A673 (cell line): ENCODE measurements at regions not wholly inside any gene's neighbourhood (a gene's known extent, or its start where the extent isn't known, plus 50 kb on each side); places are given as distances from the start of the nearest gene placed in this dataset.
A peak's percentile ranks its signal among the peaks of the same experiment; 100 is the strongest.

Source experiments
- BruUV-seq: library from RNA; stranded (reverse); fragments of 400-500 nt; replicated peaks from 2 replicates; lab custom pipeline; 2021; lab: Mats Ljungman, UMichigan
- CTCF ChIA-PET: fragments of 300-600 bp; sonication (Branson Sonifier 250); formaldehyde crosslinking; loops from one replicate; lab custom pipeline; 2022; ENCODE audit warnings: antibody characterized with exemption; lab: Charles Lee
- POLR2A ChIA-PET: fragments of 300-600 bp; sonication (Branson Sonifier 250); formaldehyde crosslinking; loops from one replicate; lab custom pipeline; 2022; ENCODE audit warnings: antibody characterized with exemption; ENCODE audit not compliant: low non-redundant PET; lab: Charles Lee
- DNase-seq: peaks from one replicate; pipeline ENCODE4 v3.0.0-alpha.2; 2015; ENCODE audit warnings: low spot score
- H3K27ac ChIP-seq: fragments of 200-600 bp; sonication (generic); 2 replicates; pipeline ENCODE4 v1.5.1; 2016; ENCODE audit warnings: mixed run types, low read depth, mild to moderate bottlenecking, mixed read lengths, antibody characterized with exemption, low read length; ENCODE audit not compliant: poor library complexity, severe bottlenecking
- H3K27me3 ChIP-seq: fragments of 200-600 bp; sonication (generic); replicated peaks from 2 replicates; pipeline ENCODE4 v1.6.1; 2017; ENCODE audit warnings: mixed run types, low read depth, mild to moderate bottlenecking, mixed read lengths, antibody characterized with exemption, low read length; ENCODE audit not compliant: insufficient read depth, poor library complexity
- H3K36me3 ChIP-seq: fragments of 200-600 bp; sonication (generic); 2 replicates; pipeline ENCODE4 v1.6.1; 2016; ENCODE audit warnings: mixed run types, mild to moderate bottlenecking, mixed read lengths, antibody characterized with exemption, low read length; ENCODE audit not compliant: insufficient read depth, poor library complexity, severe bottlenecking
- H3K4me1 ChIP-seq: fragments of 200-600 bp; sonication (generic); 2 replicates; pipeline ENCODE4 v1.6.1; 2017; ENCODE audit warnings: mixed run types, mild to moderate bottlenecking, mixed read lengths, antibody characterized with exemption, low read length; ENCODE audit not compliant: insufficient read depth, poor library complexity, severe bottlenecking
- H3K4me3 ChIP-seq: fragments of 200-600 bp; sonication (generic); 2 replicates; pipeline ENCODE4 v1.5.1; 2016; ENCODE audit warnings: low read depth, mixed run types, mild to moderate bottlenecking, mixed read lengths, low read length; ENCODE audit not compliant: poor library complexity, severe bottlenecking
- H3K9me3 ChIP-seq: fragments of 200-600 bp; sonication (generic); 2 replicates; pipeline ENCODE4 v1.6.1; 2016; ENCODE audit warnings: mixed run types, low read depth, mild to moderate bottlenecking, mixed read lengths, antibody characterized with exemption, low read length; ENCODE audit not compliant: poor library complexity, severe bottlenecking
- EZH2 ChIP-seq: fragments of 200-600 bp; sonication (generic); IDR thresholded peaks from 2 replicates; pipeline ENCODE4 v1.6.1; 2017; ENCODE audit warnings: borderline replicate concordance, low read depth, mild to moderate bottlenecking, mixed read lengths, antibody characterized with exemption, low read length; ENCODE audit not compliant: poor library complexity, severe bottlenecking
- intact Hi-C: fragments of 100-400 bp; cut with micrococcal nuclease; formaldehyde crosslinking; loops from one replicate; pipeline ENCODE4 v1.10.0; 2022; ENCODE audit not compliant: unreplicated experiment
- TF ChIP-seq, protein P1 (sequence below): fragments of 300-800, 200-600 bp; sonication (generic); conservative IDR thresholded peaks from 2 replicates; pipeline ENCODE4 v1.5.1; 2017; ENCODE audit warnings: low read depth, mild to moderate bottlenecking, antibody characterized with exemption, low read length, moderate library complexity, mixed read lengths

GRCh38 chr3:25035526-25035925, 392.5 kb upstream of the RARB start:
- CTCF ChIA-PET = interaction anchor here (0.6 kb wide), 2 partner anchors 57 to 101 kb away, joined by 3 to 6 read pairs; no protein-coding TSS in a partner anchor
- Histone ChIP-seq H3K4me3 (no peak overlapping the region), H3K27me3 (no peaks in the 10 kb centered on the region), H3K36me3 (no peaks in the 10 kb centered on the region), H3K4me1 (no peaks in the 10 kb centered on the region), H3K9me3 (no peaks in the 10 kb centered on the region), H3K27ac (no peak overlapping the region)
- intact Hi-C loops = no loop called here
- no TSS peak for BruUV-seq
- no peak for TF ChIP-seq EZH2
- TF ChIP-seq, protein P1, sequence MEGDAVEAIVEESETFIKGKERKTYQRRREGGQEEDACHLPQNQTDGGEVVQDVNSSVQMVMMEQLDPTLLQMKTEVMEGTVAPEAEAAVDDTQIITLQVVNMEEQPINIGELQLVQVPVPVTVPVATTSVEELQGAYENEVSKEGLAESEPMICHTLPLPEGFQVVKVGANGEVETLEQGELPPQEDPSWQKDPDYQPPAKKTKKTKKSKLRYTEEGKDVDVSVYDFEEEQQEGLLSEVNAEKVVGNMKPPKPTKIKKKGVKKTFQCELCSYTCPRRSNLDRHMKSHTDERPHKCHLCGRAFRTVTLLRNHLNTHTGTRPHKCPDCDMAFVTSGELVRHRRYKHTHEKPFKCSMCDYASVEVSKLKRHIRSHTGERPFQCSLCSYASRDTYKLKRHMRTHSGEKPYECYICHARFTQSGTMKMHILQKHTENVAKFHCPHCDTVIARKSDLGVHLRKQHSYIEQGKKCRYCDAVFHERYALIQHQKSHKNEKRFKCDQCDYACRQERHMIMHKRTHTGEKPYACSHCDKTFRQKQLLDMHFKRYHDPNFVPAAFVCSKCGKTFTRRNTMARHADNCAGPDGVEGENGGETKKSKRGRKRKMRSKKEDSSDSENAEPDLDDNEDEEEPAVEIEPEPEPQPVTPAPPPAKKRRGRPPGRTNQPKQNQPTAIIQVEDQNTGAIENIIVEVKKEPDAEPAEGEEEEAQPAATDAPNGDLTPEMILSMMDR = no peak
- POLR2A ChIA-PET = no interaction called here
- DNase-seq = no peak

DNA sequence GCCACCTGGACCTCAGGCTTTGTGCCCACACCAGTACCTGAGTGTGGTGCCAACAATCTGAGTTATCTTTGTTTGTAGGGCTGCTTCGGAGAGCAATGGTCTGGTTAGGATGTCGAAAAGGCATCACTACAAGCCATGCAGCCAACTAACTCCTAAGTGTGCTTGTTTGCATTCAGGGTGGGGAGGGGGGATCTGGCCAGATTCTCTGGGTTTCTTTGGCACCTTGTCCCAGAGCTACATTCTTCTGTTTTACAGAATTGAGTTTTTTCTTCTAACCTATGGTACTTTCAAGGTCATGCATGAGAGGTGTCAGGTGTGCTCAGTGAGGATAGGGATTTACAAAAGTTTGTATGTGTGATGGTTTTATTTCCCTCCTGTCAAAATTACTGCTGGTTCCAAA, 391.4 kb upstream of the RARB start:
- ChIA-PET POLR2A (interaction anchor here (0.6 kb wide), 1 partner anchor 231 kb away, joined by 9 read pairs; no protein-coding TSS in a partner anchor), CTCF (interaction anchor here (0.6 kb wide), 1 partner anchor 350 kb away, joined by 3 read pairs; no protein-coding TSS in a partner anchor)
- TF ChIP-seq EZH2 = no peak
- TF ChIP-seq, protein P1 = no peak

GRCh38 chr3:25037049-25037547, 391.0 kb upstream of the RARB start:
- H3K27me3 ChIP-seq = no peaks in the 10 kb centered on the region
- no TSS peak for BruUV-seq
- peak; percentile 48 for DNase-seq
- H3K9me3 ChIP-seq = no peaks in the 10 kb centered on the region
- no peak overlapping the region for H3K4me3 ChIP-seq
- CTCF ChIA-PET = interaction anchor here (0.6 kb wide), 1 partner anchor 350 kb away, joined by 3 read pairs; no protein-coding TSS in a partner anchor
- intact Hi-C loops = no loop called here
- POLR2A ChIA-PET = interaction anchor here (0.6 kb wide), 1 partner anchor 230 kb away, joined by 9 read pairs; no protein-coding TSS in a partner anchor
- no peak overlapping the region for H3K27ac ChIP-seq
- no peaks in the 10 kb centered on the region for H3K36me3 ChIP-seq
- TF ChIP-seq, protein P1 = no peak
- TF ChIP-seq EZH2 = no peak
- H3K4me1 ChIP-seq = no peaks in the 10 kb centered on the region

More for the DNA sequence above, 391.4 kb upstream of the RARB start:
- Histone ChIP-seq H3K27ac (no peak overlapping the region), H3K4me3 (no peak overlapping the region), H3K36me3 (no peaks in the 10 kb centered on the region), H3K4me1 (no peaks in the 10 kb centered on the region), H3K9me3 (no peaks in the 10 kb centered on the region), H3K27me3 (no peaks in the 10 kb centered on the region)
- BruUV-seq = no TSS peak
- no peak for DNase-seq
- intact Hi-C loops = no loop called here
